GM10248 (cell line): ENCODE measurements at regions not wholly inside any gene's neighbourhood (a gene's known extent, or its start where the extent isn't known, plus 50 kb on each side); places are given as distances from the start of the nearest gene placed in this dataset.

Experiments used
- CTCF ChIA-PET: fragments of 300-600 bp; sonication (Branson Sonifier 250); formaldehyde crosslinking; extraction: SDS; loops from one replicate; lab custom pipeline; 2021; ENCODE audit warnings: antibody characterized with exemption; lab: Yijun Ruan, JAX
- POLR2A ChIA-PET: fragments of 350-650 bp; sonication (Branson Sonifier 250); formaldehyde crosslinking; extraction: SDS; loops from one replicate; lab custom pipeline; 2020; ENCODE audit warnings: antibody characterized with exemption; lab: Yijun Ruan, JAX
- DNase-seq: peaks from one replicate; pipeline ENCODE4 v3.0.0; 2012; ENCODE audit errors: extremely low spot score
- TF ChIP-seq, protein P1 (sequence below): IDR thresholded peaks from 2 replicates; pipeline ENCODE4 v1.5.1; 2012; ENCODE audit warnings: mild to moderate bottlenecking, low read depth; ENCODE audit errors: extremely low read depth, missing control alignments, control extremely low read depth

DNA sequence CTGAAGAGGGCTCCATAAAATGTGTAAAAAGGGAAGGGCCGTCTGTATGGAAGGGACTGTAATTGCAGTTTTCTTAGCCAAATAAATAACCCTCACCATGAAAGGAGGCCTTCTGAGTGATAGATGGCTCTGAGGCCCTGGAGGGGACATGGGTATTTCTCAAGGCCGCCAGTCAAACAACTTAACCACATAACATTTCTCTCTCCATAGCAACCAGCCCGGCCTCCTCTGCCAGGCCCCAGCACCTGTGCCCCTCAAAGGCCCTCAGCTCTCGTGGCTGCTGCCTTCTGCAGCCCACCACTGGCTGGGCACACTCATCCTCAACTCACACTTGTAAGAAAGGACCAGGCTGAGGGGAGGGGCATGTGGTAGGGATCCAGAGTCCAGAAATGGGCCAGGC lies 57.0 kb upstream of the GJB5 start:
- POLR2A ChIA-PET: no interaction called here
- TF ChIP-seq, protein P1, sequence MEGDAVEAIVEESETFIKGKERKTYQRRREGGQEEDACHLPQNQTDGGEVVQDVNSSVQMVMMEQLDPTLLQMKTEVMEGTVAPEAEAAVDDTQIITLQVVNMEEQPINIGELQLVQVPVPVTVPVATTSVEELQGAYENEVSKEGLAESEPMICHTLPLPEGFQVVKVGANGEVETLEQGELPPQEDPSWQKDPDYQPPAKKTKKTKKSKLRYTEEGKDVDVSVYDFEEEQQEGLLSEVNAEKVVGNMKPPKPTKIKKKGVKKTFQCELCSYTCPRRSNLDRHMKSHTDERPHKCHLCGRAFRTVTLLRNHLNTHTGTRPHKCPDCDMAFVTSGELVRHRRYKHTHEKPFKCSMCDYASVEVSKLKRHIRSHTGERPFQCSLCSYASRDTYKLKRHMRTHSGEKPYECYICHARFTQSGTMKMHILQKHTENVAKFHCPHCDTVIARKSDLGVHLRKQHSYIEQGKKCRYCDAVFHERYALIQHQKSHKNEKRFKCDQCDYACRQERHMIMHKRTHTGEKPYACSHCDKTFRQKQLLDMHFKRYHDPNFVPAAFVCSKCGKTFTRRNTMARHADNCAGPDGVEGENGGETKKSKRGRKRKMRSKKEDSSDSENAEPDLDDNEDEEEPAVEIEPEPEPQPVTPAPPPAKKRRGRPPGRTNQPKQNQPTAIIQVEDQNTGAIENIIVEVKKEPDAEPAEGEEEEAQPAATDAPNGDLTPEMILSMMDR: no peak
- DNase-seq: no peak
- CTCF ChIA-PET: no interaction called here

DNA sequence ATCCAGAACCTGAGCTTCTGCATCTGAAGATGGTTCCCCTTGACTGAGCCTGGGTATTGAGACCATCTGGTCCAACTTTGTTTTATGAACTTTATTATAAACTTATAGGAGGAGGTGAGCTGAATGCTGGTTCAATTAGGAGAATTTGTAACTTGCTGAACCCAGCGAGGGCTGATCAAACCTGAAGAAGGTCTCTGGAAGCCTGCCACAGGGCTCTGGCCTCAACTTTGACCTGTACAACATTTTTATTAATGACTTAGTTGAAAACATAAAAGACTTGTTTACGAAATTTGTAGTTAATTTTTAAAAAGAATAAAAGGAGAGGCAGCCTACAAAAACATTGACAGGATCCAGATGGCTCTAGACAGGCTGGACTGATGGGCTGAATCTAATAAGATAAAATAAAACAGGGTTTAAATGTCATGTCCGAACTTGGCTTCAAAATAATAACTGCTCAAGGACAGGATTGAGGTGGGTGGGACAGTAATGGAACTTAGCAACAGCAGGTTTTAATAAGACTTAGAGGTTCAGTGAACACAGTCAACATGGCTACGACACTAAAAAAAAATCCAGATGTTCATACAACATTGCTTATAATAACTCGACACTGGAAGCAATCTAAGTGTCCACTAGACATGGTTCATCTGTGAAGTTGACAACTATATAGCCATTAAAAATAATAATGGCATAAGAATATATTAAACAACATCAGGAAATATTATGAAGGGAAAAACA lies 53.4 kb upstream of the GJB5 start:
- TF ChIP-seq, protein P1: no peak
- ChIA-PET POLR2A (no interaction called here), CTCF (interaction anchor here (1.6 kb wide), 1 partner anchor 41 kb away, joined by 4 read pairs; no protein-coding TSS in a partner anchor)
- DNase-seq: no peak
